H1 (cell line): ENCODE measurements at regions not wholly inside any gene's neighbourhood (a gene's known extent, or its start where the extent isn't known, plus 50 kb on each side); places are given as distances from the start of the nearest gene placed in this dataset.

ENCODE experiments used
- CTCF ChIA-PET: fragments of 300-600 bp; sonication (Branson Sonifier 250); formaldehyde crosslinking; loops from one replicate; lab custom pipeline; 2021; ENCODE audit not compliant: partially characterized antibody; lab: Charles Lee
- POLR2A ChIA-PET: fragments of 300-600 bp; sonication (Branson Sonifier 250); formaldehyde crosslinking; loops from one replicate; lab custom pipeline; 2021; ENCODE audit warnings: inconsistent platforms; ENCODE audit not compliant: partially characterized antibody; lab: Charles Lee
- DNase-seq, 2 experiments: peaks; one replicate each; pipeline versions ENCODE4 v3.0.0 to v3.0.0-alpha.2; 2010 to 2022; ENCODE audit warnings: low spot score in 2 of 2, low read depth in 1 of 2, mixed read lengths in 1 of 2
- FAIRE-seq: peaks from 2 replicates; lab custom pipeline; 2011; peaks lifted over from hg19 to GRCh38; lab: Jason Lieb, UNC
- H2AFZ ChIP-seq: 2 replicates; pipeline ENCODE4 v1.8.1; 2012; ENCODE audit warnings: low read length, inconsistent platforms
- H2AK5ac ChIP-seq: 2 replicates; pipeline ENCODE4 v1.6.1; 2013; ENCODE audit warnings: low read depth, low read length
- H2BK120ac ChIP-seq: replicated peaks from 2 replicates; pipeline ENCODE3; 2013; ENCODE audit warnings: low read depth, low read length, inconsistent platforms
- H2BK12ac ChIP-seq: 2 replicates; pipeline ENCODE4 v1.6.1; 2013; ENCODE audit warnings: low read depth, low read length
- H2BK15ac ChIP-seq: 2 replicates; pipeline ENCODE4 v1.6.1; 2013; ENCODE audit warnings: low read length
- H2BK20ac ChIP-seq: 2 replicates; pipeline ENCODE4 v1.6.1; 2013; ENCODE audit warnings: low read length
- H2BK5ac ChIP-seq: 2 replicates; pipeline ENCODE4 v1.6.1; 2013; ENCODE audit warnings: low read depth, low read length
- H3K14ac ChIP-seq: 2 replicates; pipeline ENCODE4 v1.6.1; 2013; ENCODE audit warnings: inconsistent platforms; ENCODE audit not compliant: insufficient read length
- H3K18ac ChIP-seq: 2 replicates; pipeline ENCODE4 v1.6.1; 2013; ENCODE audit warnings: low read length; ENCODE audit errors: extremely low read depth
- H3K23ac ChIP-seq: 2 replicates; pipeline ENCODE4 v1.6.1; 2013; ENCODE audit warnings: inconsistent platforms; ENCODE audit not compliant: insufficient read length
- H3K23me2 ChIP-seq: 2 replicates; pipeline ENCODE4 v1.6.1; 2013; ENCODE audit warnings: low read depth, low read length
- H3K27ac ChIP-seq: 2 replicates; pipeline ENCODE4 v1.6.1; 2011; ENCODE audit warnings: low read depth, low read length, inconsistent platforms
- H3K27me3 ChIP-seq, 4 experiments: replicated peaks in 1 of 4; 1 replicate in 1 of 4; 2 replicates in 3 of 4; pipeline versions ENCODE4 v1.6.1 to v1.8.1; 2011 to 2013; ENCODE audit warnings: low read length in 3 of 4, mild to moderate bottlenecking in 3 of 4, inconsistent platforms in 2 of 4, mixed read lengths in 2 of 4, moderate library complexity in 1 of 4; ENCODE audit not compliant: control insufficient read depth in 3 of 4, insufficient read depth in 3 of 4; ENCODE audit errors: extremely low read depth in 1 of 4
- H3K36me3 ChIP-seq, 4 experiments: 2 replicates each; pipeline versions ENCODE4 v1.6.1 to v1.8.1; 2011 to 2013; ENCODE audit warnings: mild to moderate bottlenecking in 4 of 4, low read length in 3 of 4, moderate library complexity in 2 of 4, control low read depth in 1 of 4, inconsistent platforms in 1 of 4; ENCODE audit not compliant: insufficient read depth in 4 of 4, control insufficient read depth in 2 of 4
- H3K4ac ChIP-seq: replicated peaks from 2 replicates; pipeline ENCODE3; 2013; ENCODE audit warnings: low read length, low read depth, mixed read lengths, inconsistent platforms; ENCODE audit not compliant: insufficient read length
- H3K4me1 ChIP-seq, 4 experiments: replicated peaks in 1 of 4; 1 replicate in 1 of 4; 2 replicates in 3 of 4; pipeline versions ENCODE4 v1.6.1 to v1.8.1; 2011 to 2013; ENCODE audit warnings: low read length in 3 of 4, inconsistent platforms in 2 of 4, mixed read lengths in 1 of 4; ENCODE audit not compliant: insufficient read depth in 4 of 4, control insufficient read depth in 3 of 4
- H3K4me2 ChIP-seq, 2 experiments: 2 replicates each; pipeline versions ENCODE4 v1.6.1 to v1.8.1; 2011 to 2013; ENCODE audit warnings: low read depth in 2 of 2, low read length in 2 of 2, control low read depth in 1 of 2, inconsistent platforms in 1 of 2, mild to moderate bottlenecking in 1 of 2; ENCODE audit not compliant: insufficient read depth in 1 of 2
- H3K4me3 ChIP-seq, 4 experiments: fragments of 200-600, 300-600 bp in 1 of 4; sonication (generic), shearing (Covaris generic), sonication (Bioruptor Twin) in 1 of 4; 2 replicates each; pipeline versions ENCODE4 v1.5.1 to v1.8.1; 2011 to 2016; ENCODE audit warnings: low read length in 4 of 4, low read depth in 3 of 4, control low read depth in 2 of 4, inconsistent platforms in 2 of 4, mild to moderate bottlenecking in 2 of 4, mixed read lengths in 1 of 4, moderate library complexity in 1 of 4; ENCODE audit not compliant: insufficient read depth in 2 of 4; ENCODE audit errors: extremely low read depth in 1 of 4
- H3K56ac ChIP-seq: replicated peaks from 2 replicates; pipeline ENCODE3; 2013; ENCODE audit warnings: low read depth, mild to moderate bottlenecking, mixed read lengths, low read length, inconsistent platforms; ENCODE audit not compliant: insufficient read length
- H3K79me1 ChIP-seq: 2 replicates; pipeline ENCODE4 v1.6.1; 2013; ENCODE audit warnings: low read depth, low read length, control low read depth
- H3K79me2 ChIP-seq, 2 experiments: 2 replicates each; pipeline versions ENCODE4 v1.6.1 to v1.8.1; 2012 to 2013; ENCODE audit warnings: low read length in 2 of 2, mild to moderate bottlenecking in 2 of 2, inconsistent platforms in 1 of 2; ENCODE audit not compliant: insufficient read depth in 2 of 2, control insufficient read depth in 1 of 2
- H3K9ac ChIP-seq, 4 experiments: replicated peaks in 1 of 4; 1 replicate in 1 of 4; 2 replicates in 3 of 4; pipeline versions ENCODE4 v1.6.1 to v1.8.1; 2011 to 2013; ENCODE audit warnings: low read depth in 3 of 4, low read length in 3 of 4, control low read depth in 2 of 4, mild to moderate bottlenecking in 2 of 4, moderate library complexity in 2 of 4, inconsistent platforms in 1 of 4; ENCODE audit errors: extremely low read depth in 1 of 4
- H3K9me3 ChIP-seq, 2 experiments: 2 replicates each; pipeline versions ENCODE4 v1.6.1 to v1.8.1; 2012 to 2013; ENCODE audit warnings: mild to moderate bottlenecking in 2 of 2, moderate library complexity in 2 of 2, control low read depth in 1 of 2, inconsistent platforms in 1 of 2, low read depth in 1 of 2, low read length in 1 of 2, mixed read lengths in 1 of 2; ENCODE audit not compliant: insufficient read depth in 2 of 2
- H4K20me1 ChIP-seq, 2 experiments: replicated peaks in 1 of 2; 2 replicates each; pipeline versions ENCODE3 to v1.8.1; 2011 to 2013; ENCODE audit warnings: inconsistent platforms in 2 of 2, low read length in 2 of 2, mild to moderate bottlenecking in 1 of 2; ENCODE audit not compliant: insufficient read depth in 2 of 2, control insufficient read depth in 1 of 2
- H4K5ac ChIP-seq: 2 replicates; pipeline ENCODE4 v1.6.1; 2013; ENCODE audit warnings: low read length, low read depth, mixed read lengths, inconsistent platforms; ENCODE audit not compliant: insufficient read length
- H4K8ac ChIP-seq: 2 replicates; pipeline ENCODE4 v1.8.0; 2013; ENCODE audit warnings: mild to moderate bottlenecking, moderate library complexity, low read length, inconsistent platforms; ENCODE audit not compliant: insufficient read depth; ENCODE audit errors: extremely low read depth
- H4K91ac ChIP-seq: replicated peaks from 2 replicates; pipeline ENCODE3; 2013; ENCODE audit warnings: low read length, mixed read lengths, inconsistent platforms; ENCODE audit not compliant: insufficient read length
- CEBPB ChIP-seq: IDR thresholded peaks from 2 replicates; pipeline ENCODE4 v1.6.1; 2012; ENCODE audit warnings: low read depth, low read length
- CTBP2 ChIP-seq: IDR thresholded peaks from 2 replicates; pipeline ENCODE4 v1.7.0; 2011; ENCODE audit warnings: borderline replicate concordance, mild to moderate bottlenecking, moderate library complexity, mixed read lengths, low read length; ENCODE audit not compliant: insufficient read depth, insufficient read length
- FOSL1 ChIP-seq: IDR thresholded peaks from 2 replicates; pipeline ENCODE4 v1.6.1; 2011; ENCODE audit warnings: mild to moderate bottlenecking, low read depth, low read length, moderate library complexity; ENCODE audit not compliant: insufficient read depth
- JUND ChIP-seq: IDR thresholded peaks from 2 replicates; pipeline ENCODE4 v1.6.1; 2011; ENCODE audit warnings: mild to moderate bottlenecking, improper control_type of control experiment, low read length
- RBBP5 ChIP-seq: IDR thresholded peaks from 2 replicates; pipeline ENCODE4 v1.7.1; 2012; ENCODE audit warnings: low read depth, mild to moderate bottlenecking, inconsistent platforms, low read length, moderate library complexity, borderline replicate concordance
- SIN3A ChIP-seq, 2 experiments: IDR thresholded peaks in 1 of 2; conservative IDR thresholded peaks in 1 of 2; 2 replicates each; pipeline ENCODE4 v1.6.1; 2011 to 2012; ENCODE audit warnings: low read length in 2 of 2, improper control_type of control experiment in 1 of 2, low read depth in 1 of 2, mild to moderate bottlenecking in 1 of 2
- SP1 ChIP-seq: IDR thresholded peaks from 2 replicates; pipeline ENCODE4 v1.6.1; 2011; ENCODE audit warnings: low read depth, low read length
- TAF7 ChIP-seq: optimal IDR thresholded peaks from 2 replicates; pipeline ENCODE3; 2011; ENCODE audit warnings: low read depth, mild to moderate bottlenecking, inconsistent platforms, low read length, moderate library complexity, borderline replicate concordance
- TBP ChIP-seq: IDR thresholded peaks from 2 replicates; pipeline ENCODE4 v1.6.1; 2011; ENCODE audit warnings: low read depth, low read length, improper control_type of control experiment
- TEAD4 ChIP-seq: IDR thresholded peaks from 2 replicates; pipeline ENCODE4 v1.6.1; 2012; ENCODE audit warnings: low read depth, low read length, inconsistent platforms, mixed read lengths
- WGBS, 2 experiments: shearing (Covaris generic) in 1 of 2; methylation state at CpG; one replicate each; pipeline versions ENCODE4 v1.1.6 to v1.1.7; 2013 to 2015; ENCODE audit warnings: low lambda C conversion rate in 2 of 2, mixed read lengths in 2 of 2, inconsistent platforms in 1 of 2, low coverage in 1 of 2, missing lambda C conversion rate in 1 of 2; ENCODE audit not compliant: insufficient replicate concordance in 2 of 2, insufficient coverage in 1 of 2, insufficient read length in 1 of 2; ENCODE audit errors: extremely low coverage in 1 of 2, missing lambda C conversion rate in 1 of 2; 5-methylcytosine and 5-hydroxymethylcytosine counted together
- TF ChIP-seq, protein P1 (sequence below): IDR thresholded peaks from 2 replicates; pipeline ENCODE4 v1.6.1; 2011; ENCODE audit warnings: low read depth, mild to moderate bottlenecking, low read length; ENCODE audit not compliant: insufficient read depth

DNA sequence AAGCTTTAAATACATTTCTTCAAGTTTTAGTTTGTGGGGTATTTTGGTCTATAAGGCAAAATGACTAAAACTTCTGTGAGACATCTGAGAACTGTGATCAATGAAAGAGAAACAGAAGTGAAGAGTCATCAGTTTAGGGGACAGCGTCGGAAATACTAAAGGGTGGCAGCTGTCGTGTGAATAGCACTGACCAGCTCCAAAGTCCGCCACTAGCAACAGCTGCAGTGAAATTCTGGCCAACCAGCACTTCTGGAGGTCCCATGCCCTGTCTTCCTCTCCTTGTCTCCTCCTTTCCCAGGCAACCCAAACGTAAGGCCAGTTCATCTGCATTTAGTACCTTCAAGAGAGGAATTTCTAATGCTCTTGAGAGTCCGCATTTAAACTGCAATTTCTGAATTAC, 87.5 kb downstream of the DACT2 start:
- Histone ChIP-seq H2AK5ac (no peak overlapping the region), H3K9me3 (no peaks in the 10 kb centered on the region), H3K56ac (no peak overlapping the region), H4K5ac (no peak overlapping the region), H3K4me3 (no peak overlapping the region), H3K23ac (no peak overlapping the region), H3K79me1 (no peaks in the 10 kb centered on the region), H2BK5ac (no peak overlapping the region), H3K18ac (no peak overlapping the region), H3K23me2 (no peaks in the 10 kb centered on the region), H4K8ac (no peak overlapping the region), H3K4me2 (no peak overlapping the region), H4K91ac (no peak overlapping the region), H3K14ac (no peak overlapping the region), H2BK120ac (no peak overlapping the region), H3K79me2 (no peaks in the 10 kb centered on the region), H3K27me3 (no peaks in the 10 kb centered on the region; a peak in 1 of 7 replicates), H3K4ac (no peak overlapping the region), H4K20me1 (no peaks in the 10 kb centered on the region), H2AFZ (no peak overlapping the region), H3K4me1 (peaks cover 0 to 8% (median 5%) of the 10 kb centered on the region in 4 experiments; a peak in 6 of 7 replicates), H2BK12ac (no peak overlapping the region; the same call in 1 of the 2 replicates), H3K27ac (no peak overlapping the region), H2BK20ac (no peak overlapping the region), H3K36me3 (no peaks in the 10 kb centered on the region), H3K9ac (no peak overlapping the region), H2BK15ac (no peak overlapping the region)
- POLR2A ChIA-PET = interaction anchor here (0.6 kb wide), 1 partner anchor 993 kb away, joined by 4 read pairs; no protein-coding TSS in a partner anchor
- CTCF ChIA-PET = interaction anchor here (0.7 to 2.0 kb wide), 12 partner anchors 8 to 123 kb away, joined by 3 to 11 read pairs (median 4); no protein-coding TSS in a partner anchor
- WGBS, 2 experiments = 79% methylated on average over 6 of the region's 6 CpGs; no CpG with 5 or more reads in 1 of the 2 experiments
- DNase-seq (no peak), FAIRE-seq (no peak)
- TF ChIP-seq TBP = no peak
- no peak for TF ChIP-seq TAF7
- no peak for TF ChIP-seq JUND
- no peak for TF ChIP-seq FOSL1
- TF ChIP-seq TEAD4 = no peak
- TF ChIP-seq RBBP5 = no peak
- TF ChIP-seq CEBPB = no peak
- TF ChIP-seq SIN3A (conservative IDR thresholded peaks at IDR 0.05 in 1 of 2, IDR thresholded peaks at IDR 0.05 in 1 of 2; ENCODE audit: low read depth in 1 of 2, low read length in 2 of 2) = no peak
- TF ChIP-seq SP1 = no peak
- no peak for TF ChIP-seq CTBP2
- TF ChIP-seq, protein P1, sequence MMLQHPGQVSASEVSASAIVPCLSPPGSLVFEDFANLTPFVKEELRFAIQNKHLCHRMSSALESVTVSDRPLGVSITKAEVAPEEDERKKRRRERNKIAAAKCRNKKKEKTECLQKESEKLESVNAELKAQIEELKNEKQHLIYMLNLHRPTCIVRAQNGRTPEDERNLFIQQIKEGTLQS = no peak
